ENCODE measurements at regions not wholly inside any gene's neighbourhood (a gene's known extent, or its start where the extent isn't known, plus 50 kb on each side); places are given as distances from the start of the nearest gene placed in this dataset.
"Not testable (repeated sequence)": the region's sequence is repeated elsewhere in the genome, so short reads cannot be mapped to it uniquely, and the experiment has no call there.

GRCh38 chr7:85342781-85343180 lies 155.9 kb upstream of the SEMA3D start:
- no peaks in the 10 kb centered on the region for H3K9me3 ChIP-seq
- H3K4me3 ChIP-seq, result no peak overlapping the region
- intact Hi-C loops (cut with DNase I; ENCODE audit: low total_unique reads), result no loop called here
- no peaks in the 10 kb centered on the region for H3K4me1 ChIP-seq
- no peaks in the 10 kb centered on the region for H3K36me3 ChIP-seq
- H3K27me3 ChIP-seq, result no peaks in the 10 kb centered on the region
- no peak for TF ChIP-seq CTCF (IDR thresholded peaks at IDR 0.05)
- TF ChIP-seq POLR2AphosphoS5 (IDR thresholded peaks at IDR 0.05), result no peak
- no peak for TF ChIP-seq POLR2A (IDR thresholded peaks at IDR 0.05)
- no peak for TF ChIP-seq EP300 (IDR thresholded peaks at IDR 0.05)
- no peak overlapping the region for H3K27ac ChIP-seq
- DNase-seq, result no peak

- WGBS, 5 donors, result 26 to 53% (median 38%) methylated on average over 2 of the region's 2 CpGs
- H3K27ac ChIP-seq, result no peak overlapping the region
- H3K36me3 ChIP-seq, result no peaks in the 10 kb centered on the region
- no peaks in the 10 kb centered on the region for H3K9me3 ChIP-seq
- TF ChIP-seq POLR2AphosphoS5 (IDR thresholded peaks at IDR 0.05) (no peak), CTCF (IDR thresholded peaks at IDR 0.05) (no peak), EP300 (IDR thresholded peaks at IDR 0.05) (no peak), POLR2A (IDR thresholded peaks at IDR 0.05) (no peak)
- no peaks in the 10 kb centered on the region for H3K27me3 ChIP-seq
- intact Hi-C loops (cut with DNase I; ENCODE audit: low total_unique reads), result no loop called here
- H3K4me1 ChIP-seq, result no peaks in the 10 kb centered on the region
- DNase-seq, result no peak
- H3K4me3 ChIP-seq, result no peak overlapping the region
These were observed 155.1 kb upstream of the SEMA3D start for GRCh38 chr7:85341973-85342372.

- Histone ChIP-seq H3K4me3 (no peak overlapping the region), H3K27ac (no peak overlapping the region), H3K36me3 (no peaks in the 10 kb centered on the region), H3K9me3 (no peaks in the 10 kb centered on the region), H3K27me3 (no peaks in the 10 kb centered on the region), H3K4me1 (no peaks in the 10 kb centered on the region)
- TF ChIP-seq EP300 (IDR thresholded peaks at IDR 0.05), result no peak
- TF ChIP-seq CTCF (IDR thresholded peaks at IDR 0.05), result no peak
- TF ChIP-seq POLR2AphosphoS5 (IDR thresholded peaks at IDR 0.05), result no peak
- TF ChIP-seq POLR2A (IDR thresholded peaks at IDR 0.05), result no peak
- DNase-seq, result no peak
- WGBS, 5 donors, result 43 to 73% (median 61%) methylated on average over 1 of the region's 1 CpG
- intact Hi-C loops (cut with DNase I; ENCODE audit: low total_unique reads), result no loop called here
These were observed 154.3 kb upstream of the SEMA3D start for GRCh38 chr7:85341121-85341520.

- Histone ChIP-seq H3K27me3 (no peaks in the 10 kb centered on the region), H3K27ac (no peak overlapping the region), H3K4me1 (no peaks in the 10 kb centered on the region), H3K36me3 (no peaks in the 10 kb centered on the region), H3K9me3 (no peaks in the 10 kb centered on the region), H3K4me3 (no peak overlapping the region)
- no peak for DNase-seq
- 56 to 74% (median 68%) methylated on average over 1 of the region's 1 CpG for WGBS, 5 donors
- intact Hi-C loops (cut with DNase I; ENCODE audit: low total_unique reads), result no loop called here
- TF ChIP-seq POLR2A (IDR thresholded peaks at IDR 0.05) (no peak), EP300 (IDR thresholded peaks at IDR 0.05) (no peak), POLR2AphosphoS5 (IDR thresholded peaks at IDR 0.05) (no peak), CTCF (IDR thresholded peaks at IDR 0.05) (no peak)
These were observed 149.2 kb upstream of the SEMA3D start for GRCh38 chr7:85336086-85336485.

GRCh38 chr7:85335113-85335512 lies 148.3 kb upstream of the SEMA3D start:
- DNase-seq; H3K4me3 ChIP-seq; H3K27me3 ChIP-seq; H3K36me3 ChIP-seq; intact Hi-C loops (cut with DNase I; ENCODE audit: low total_unique reads); H3K27ac ChIP-seq; H3K9me3 ChIP-seq; H3K4me1 ChIP-seq: not testable (repeated sequence)
- 72 to 93% (median 80%) methylated on average over 10 to 15 of the region's 15 CpGs for WGBS, 5 donors
